GM12864 (cell line): ENCODE measurements at regions not wholly inside any gene's neighbourhood (a gene's known extent, or its start where the extent isn't known, plus 50 kb on each side); places are given as distances from the start of the nearest gene placed in this dataset.

Source experiments
- DNase-seq: peaks from one replicate; pipeline ENCODE4 v3.0.0-alpha.2; 2011; ENCODE audit warnings: low read depth
- H3K4me3 ChIP-seq: 2 replicates; pipeline ENCODE4 v1.5.1; 2011; ENCODE audit warnings: mild to moderate bottlenecking, low read depth, low read length, control low read depth
- TF ChIP-seq, protein P1 (sequence below): IDR thresholded peaks from 2 replicates; pipeline ENCODE4 v1.5.1; 2011; ENCODE audit warnings: low read depth, mild to moderate bottlenecking, moderate library complexity, low read length, control low read depth, inconsistent platforms; ENCODE audit errors: missing control alignments

DNA sequence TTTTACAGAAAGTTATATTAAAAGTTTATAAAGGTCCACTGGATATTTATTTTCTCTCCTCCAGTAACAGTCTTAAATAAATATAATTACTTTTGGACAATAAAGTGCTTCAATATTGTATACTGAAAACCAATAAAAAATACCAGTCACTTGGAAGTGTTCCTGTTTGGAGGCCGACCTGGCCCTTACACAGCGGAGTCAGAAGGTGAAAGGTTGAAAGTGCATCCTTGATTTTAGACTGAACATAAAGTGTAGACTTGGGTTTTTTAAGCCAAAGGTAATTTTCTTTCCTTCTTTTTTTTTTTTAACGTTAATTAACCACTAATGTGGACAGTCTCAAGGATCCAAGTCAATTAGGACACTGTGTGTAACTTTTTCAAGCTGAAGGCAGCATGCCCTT is 152.3 kb upstream of the TBX18 start:
- H3K4me3 ChIP-seq = no peak overlapping the region
- TF ChIP-seq, protein P1, sequence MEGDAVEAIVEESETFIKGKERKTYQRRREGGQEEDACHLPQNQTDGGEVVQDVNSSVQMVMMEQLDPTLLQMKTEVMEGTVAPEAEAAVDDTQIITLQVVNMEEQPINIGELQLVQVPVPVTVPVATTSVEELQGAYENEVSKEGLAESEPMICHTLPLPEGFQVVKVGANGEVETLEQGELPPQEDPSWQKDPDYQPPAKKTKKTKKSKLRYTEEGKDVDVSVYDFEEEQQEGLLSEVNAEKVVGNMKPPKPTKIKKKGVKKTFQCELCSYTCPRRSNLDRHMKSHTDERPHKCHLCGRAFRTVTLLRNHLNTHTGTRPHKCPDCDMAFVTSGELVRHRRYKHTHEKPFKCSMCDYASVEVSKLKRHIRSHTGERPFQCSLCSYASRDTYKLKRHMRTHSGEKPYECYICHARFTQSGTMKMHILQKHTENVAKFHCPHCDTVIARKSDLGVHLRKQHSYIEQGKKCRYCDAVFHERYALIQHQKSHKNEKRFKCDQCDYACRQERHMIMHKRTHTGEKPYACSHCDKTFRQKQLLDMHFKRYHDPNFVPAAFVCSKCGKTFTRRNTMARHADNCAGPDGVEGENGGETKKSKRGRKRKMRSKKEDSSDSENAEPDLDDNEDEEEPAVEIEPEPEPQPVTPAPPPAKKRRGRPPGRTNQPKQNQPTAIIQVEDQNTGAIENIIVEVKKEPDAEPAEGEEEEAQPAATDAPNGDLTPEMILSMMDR = no peak

DNA sequence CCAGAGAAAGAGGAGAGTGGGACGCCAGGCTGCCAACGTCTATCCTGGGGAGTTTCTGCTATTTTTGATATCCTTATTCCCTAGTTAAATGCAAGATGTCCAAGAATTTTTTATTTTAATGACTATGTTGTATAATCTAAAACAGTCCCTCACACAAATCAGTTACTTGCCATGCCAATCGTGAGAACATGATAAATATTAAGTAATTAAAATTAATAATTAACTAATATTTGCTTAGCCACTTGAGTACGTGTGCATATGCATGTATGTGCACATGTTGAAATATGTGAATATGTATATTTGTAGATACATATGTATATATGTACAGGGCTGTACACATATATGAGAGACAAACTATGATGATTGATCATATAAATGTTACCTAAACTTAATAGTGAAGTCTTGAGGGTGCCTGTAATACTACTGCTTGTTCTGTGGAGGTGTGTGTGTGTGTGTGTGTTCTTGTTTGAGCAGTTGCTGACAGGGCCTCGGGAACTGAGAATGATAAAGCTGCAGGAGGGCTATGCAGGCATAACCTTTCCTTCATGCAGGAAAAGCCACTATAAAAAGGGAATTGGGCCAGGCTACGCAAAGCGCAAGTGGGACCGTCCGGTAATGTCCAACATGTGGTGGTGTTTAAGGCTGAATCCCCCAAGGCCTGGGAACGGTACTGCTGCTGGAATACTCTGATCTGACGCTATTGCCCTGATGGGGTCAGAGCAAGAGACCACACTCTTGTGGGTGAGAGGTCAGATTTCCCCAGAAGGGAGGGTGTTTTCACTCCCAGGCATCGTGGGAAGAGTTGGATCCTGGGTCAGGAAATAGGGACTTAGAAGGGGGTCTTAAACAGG is 148.3 kb upstream of the TBX18 start:
- TF ChIP-seq, protein P1 = no peak
- H3K4me3 ChIP-seq = no peak overlapping the region
- no peak for DNase-seq

More for the DNA sequence above, 152.3 kb upstream of the TBX18 start:
- DNase-seq = no peak

DNA sequence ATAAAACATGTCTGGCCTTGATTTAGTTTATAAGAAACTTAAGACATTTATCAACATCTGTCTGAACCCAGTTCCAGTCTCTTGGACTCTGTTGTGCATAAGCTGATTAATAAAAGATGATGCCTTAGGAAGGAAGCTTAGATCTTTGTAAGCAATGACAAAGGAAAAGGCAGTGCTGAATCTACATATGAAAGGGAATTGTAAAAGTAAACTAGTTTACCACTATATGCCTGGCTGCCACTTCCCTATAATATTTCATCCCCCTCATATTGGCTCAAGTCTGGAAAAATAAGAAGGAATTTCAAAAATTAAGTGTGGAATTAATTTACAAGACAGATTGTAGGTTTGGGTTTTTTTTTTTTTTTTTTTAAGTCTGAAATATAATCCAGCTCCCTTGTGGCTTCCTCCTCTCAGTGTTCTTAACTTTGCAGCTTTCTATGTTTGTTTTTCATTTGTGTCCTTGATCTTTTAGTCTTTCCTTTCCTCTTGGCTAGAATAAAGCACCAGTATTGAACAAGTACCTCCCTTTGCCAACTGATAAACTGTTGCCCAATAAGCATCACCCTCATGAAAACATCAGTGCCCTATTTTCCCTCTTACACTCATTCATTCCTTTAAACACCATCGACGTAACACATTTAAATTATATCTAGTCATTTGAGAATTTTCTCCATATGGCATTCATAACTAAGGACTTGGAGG is 146.7 kb upstream of the TBX18 start:
- no peak for DNase-seq
- no peak overlapping the region for H3K4me3 ChIP-seq
- TF ChIP-seq, protein P1 = no peak

DNA sequence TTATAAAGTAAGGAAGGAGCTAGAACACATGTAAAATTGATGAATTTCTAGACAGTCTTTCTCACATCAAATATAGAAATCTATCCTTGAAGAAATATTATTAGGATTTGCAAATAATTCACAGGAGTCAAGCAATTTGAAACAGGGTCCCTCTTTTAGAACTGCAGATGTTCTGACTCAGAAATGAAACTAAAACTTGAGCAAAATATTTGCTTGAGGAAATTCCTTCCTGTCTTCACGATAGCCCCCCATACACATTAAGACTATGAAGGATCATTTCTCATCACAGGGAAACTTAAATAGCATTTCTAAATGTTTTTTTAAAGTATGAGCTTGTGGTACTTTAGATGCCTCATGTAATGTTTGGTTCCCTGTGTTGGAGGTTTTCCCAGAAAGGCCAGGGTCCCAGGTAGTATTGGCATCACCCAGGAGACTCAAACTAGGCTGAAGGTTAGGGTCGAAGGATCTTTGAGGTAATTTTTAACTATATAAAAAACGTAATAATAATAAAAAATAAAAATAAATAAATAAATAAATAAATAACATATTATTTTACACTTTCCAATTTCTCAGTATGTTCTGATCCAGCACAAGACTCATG is 144.0 kb upstream of the TBX18 start:
- no peak overlapping the region for H3K4me3 ChIP-seq
- DNase-seq = no peak
- TF ChIP-seq, protein P1 = no peak

DNA sequence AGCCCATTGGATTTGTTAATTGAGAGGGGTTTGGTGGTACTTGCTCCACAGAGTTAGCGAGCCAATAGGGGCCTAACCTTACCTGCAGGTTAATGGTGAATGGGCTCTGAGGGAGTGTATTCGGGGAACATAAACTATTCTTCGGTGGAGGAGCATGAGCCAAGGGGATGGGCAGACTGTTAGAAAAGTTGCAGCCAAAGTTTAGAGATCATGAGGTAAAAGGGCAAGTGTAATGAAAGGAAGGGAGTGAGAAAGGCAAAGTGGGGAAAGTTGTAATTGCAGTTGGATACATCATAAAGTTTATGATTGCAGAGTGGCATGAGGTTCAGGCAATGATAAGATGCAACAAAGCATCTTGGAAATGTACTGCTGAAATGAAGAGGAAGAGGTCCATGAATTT is 142.1 kb upstream of the TBX18 start:
- DNase-seq = no peak
- TF ChIP-seq, protein P1 = no peak
- no peak overlapping the region for H3K4me3 ChIP-seq

DNA sequence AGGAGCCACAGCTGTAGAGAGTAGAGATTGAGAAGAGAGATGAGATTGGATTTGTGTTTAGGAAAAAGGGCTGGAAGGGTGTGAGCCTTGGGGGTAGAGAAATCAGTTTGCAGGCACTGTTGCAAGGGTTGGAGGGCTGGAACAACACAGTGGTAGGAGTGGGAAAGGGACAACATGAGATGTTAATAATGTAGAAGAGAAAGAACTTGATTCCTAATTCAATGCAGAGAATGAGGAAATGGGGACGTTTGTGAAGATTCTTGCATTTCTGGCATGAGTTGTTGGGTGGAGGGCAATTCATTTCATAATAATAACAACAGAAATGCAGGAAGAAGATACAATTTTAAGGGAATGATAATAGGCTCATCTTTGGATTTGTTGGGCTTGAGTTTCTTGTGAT is 141.4 kb upstream of the TBX18 start:
- TF ChIP-seq, protein P1 = no peak
- no peak for DNase-seq
- no peak overlapping the region for H3K4me3 ChIP-seq
